ENCODE measurements at regions not wholly inside any gene's neighbourhood (a gene's known extent, or its start where the extent isn't known, plus 50 kb on each side); places are given as distances from the start of the nearest gene placed in this dataset.

- TF ChIP-seq ZFP3 (CRISPR knock-in tag; IDR thresholded peaks at IDR 0.05): no peak
- TF ChIP-seq ISL1 (CRISPR knock-in tag; IDR thresholded peaks at IDR 0.05): no peak
- no peak for TF ChIP-seq ZC3H10 (CRISPR knock-in tag; IDR thresholded peaks at IDR 0.05)
- no peak for TF ChIP-seq RARB (CRISPR knock-in tag; IDR thresholded peaks at IDR 0.05)
- TF ChIP-seq ZNF565 (CRISPR knock-in tag; conservative IDR thresholded peaks at IDR 0.05; ENCODE audit: low read depth): no peak
- TF ChIP-seq TOX (CRISPR knock-in tag; IDR thresholded peaks at IDR 0.05; ENCODE audit: borderline replicate concordance): no peak
- TF ChIP-seq TSHZ2 (CRISPR knock-in tag; IDR thresholded peaks at IDR 0.05): no peak
- TF ChIP-seq CSRNP3 (CRISPR knock-in tag; IDR thresholded peaks at IDR 0.05): no peak
- TF ChIP-seq SNAI2 (CRISPR knock-in tag; IDR thresholded peaks at IDR 0.05): no peak
- no peak for TF ChIP-seq ESRRG (CRISPR knock-in tag; IDR thresholded peaks at IDR 0.05)
- no peak for TF ChIP-seq ARNTL (CRISPR knock-in tag; IDR thresholded peaks at IDR 0.05; ENCODE audit: borderline replicate concordance, low read depth)
- no peak for TF ChIP-seq POU6F1 (CRISPR knock-in tag; IDR thresholded peaks at IDR 0.05; ENCODE audit: borderline replicate concordance, low read depth)
- TF ChIP-seq CREB5 (CRISPR knock-in tag; IDR thresholded peaks at IDR 0.05; ENCODE audit: low read depth): no peak
- no peak for TF ChIP-seq ZNF8 (CRISPR knock-in tag; IDR thresholded peaks at IDR 0.05)
- no peak for TF ChIP-seq TCF4 (CRISPR knock-in tag; IDR thresholded peaks at IDR 0.05; ENCODE audit: borderline replicate concordance)
- TF ChIP-seq PPARA (CRISPR knock-in tag; IDR thresholded peaks at IDR 0.05; ENCODE audit: borderline replicate concordance): no peak
- no peak for TF ChIP-seq GLIS3 (CRISPR knock-in tag; IDR thresholded peaks at IDR 0.05)
- no peak for TF ChIP-seq BACH2 (CRISPR knock-in tag; IDR thresholded peaks at IDR 0.05; ENCODE audit: borderline replicate concordance)
- no peak for ATAC-seq
Measured at GRCh38 chr22:48592066-48592345, 1235.7 kb downstream of the BRD1 start.

- no peak for ATAC-seq
- TF ChIP-seq BACH2 (CRISPR knock-in tag; IDR thresholded peaks at IDR 0.05; ENCODE audit: borderline replicate concordance) (no peak), RARB (CRISPR knock-in tag; IDR thresholded peaks at IDR 0.05) (no peak), ZNF70 (CRISPR knock-in tag; IDR thresholded peaks at IDR 0.05) (no peak), GLIS3 (CRISPR knock-in tag; IDR thresholded peaks at IDR 0.05) (no peak), SNAI2 (CRISPR knock-in tag; IDR thresholded peaks at IDR 0.05) (no peak), ZFP3 (CRISPR knock-in tag; IDR thresholded peaks at IDR 0.05) (no peak)
Measured at GRCh38 chr22:48591286-48592065, 1236.2 kb downstream of the BRD1 start.

GRCh38 chr22:48589901-48590300 is 1237.8 kb downstream of the BRD1 start:
- ATAC-seq: no peak
- TF ChIP-seq TSHZ2 (CRISPR knock-in tag; IDR thresholded peaks at IDR 0.05) (no peak), SNAI2 (CRISPR knock-in tag; IDR thresholded peaks at IDR 0.05) (no peak), ZFP30 (CRISPR knock-in tag; IDR thresholded peaks at IDR 0.05) (no peak), ESRRG (CRISPR knock-in tag; IDR thresholded peaks at IDR 0.05) (no peak), ZFP3 (CRISPR knock-in tag; IDR thresholded peaks at IDR 0.05) (no peak), ZNF70 (CRISPR knock-in tag; IDR thresholded peaks at IDR 0.05) (no peak), CSRNP3 (CRISPR knock-in tag; IDR thresholded peaks at IDR 0.05) (no peak), TOX (CRISPR knock-in tag; IDR thresholded peaks at IDR 0.05; ENCODE audit: borderline replicate concordance) (no peak), ZC3H10 (CRISPR knock-in tag; IDR thresholded peaks at IDR 0.05) (no peak), ISL1 (CRISPR knock-in tag; IDR thresholded peaks at IDR 0.05) (no peak), BACH2 (CRISPR knock-in tag; IDR thresholded peaks at IDR 0.05; ENCODE audit: borderline replicate concordance) (no peak), PATZ1 (CRISPR knock-in tag; IDR thresholded peaks at IDR 0.05; ENCODE audit: borderline replicate concordance) (no peak)

All from SK-N-SH treated with all-trans-retinoic acid at 6 μM for 48 hours (cell line).